ENCODE measurements at regions not wholly inside any gene's neighbourhood (a gene's known extent, or its start where the extent isn't known, plus 50 kb on each side); places are given as distances from the start of the nearest gene placed in this dataset.
A peak's percentile ranks its signal among the peaks of the same experiment; 100 is the strongest.

DNA sequence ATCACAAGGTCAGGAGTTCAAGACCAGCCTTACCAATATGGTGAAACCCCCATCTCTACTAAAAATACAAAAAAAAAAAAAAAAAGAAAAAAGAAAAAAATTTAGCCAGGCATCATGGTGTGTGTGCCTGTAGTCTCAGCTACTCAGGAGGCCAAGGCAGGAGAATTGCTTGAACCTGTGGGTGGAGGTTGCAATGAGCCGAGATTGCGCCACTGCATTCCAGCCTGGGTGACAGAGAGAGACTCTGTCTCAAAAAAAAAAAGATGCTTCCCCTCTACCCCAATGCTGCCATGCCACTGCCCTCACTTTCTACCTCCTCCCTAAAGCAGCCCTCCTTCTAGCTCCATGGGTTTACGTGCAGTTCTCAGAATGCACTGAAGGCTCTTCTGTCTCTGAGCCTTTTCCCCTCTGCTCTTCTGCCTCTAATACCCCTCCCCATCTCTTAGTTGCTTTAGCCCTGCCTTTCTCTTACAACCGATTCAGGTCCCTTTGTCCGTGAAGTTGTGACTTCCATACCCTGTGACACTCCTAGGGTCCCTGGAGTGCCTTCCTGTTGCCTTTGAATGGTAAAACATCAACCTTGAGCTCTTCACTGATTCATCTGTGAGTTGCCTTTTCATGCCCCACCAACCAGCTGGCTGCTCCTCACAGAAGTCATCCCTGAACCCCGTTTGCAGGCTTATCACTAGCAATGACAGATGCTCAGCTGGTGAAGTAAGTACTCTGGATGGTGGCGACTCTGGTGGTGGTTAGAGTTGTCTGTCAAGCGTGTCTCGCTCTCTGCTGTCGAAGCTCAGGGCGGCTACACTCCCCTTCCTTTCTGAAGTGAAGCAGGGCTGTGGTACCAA lies 234.9 kb downstream of the RHOU start:
- peak; percentile 42 for DNase-seq (ENCODE audit: insufficient read length, low spot score, missing footprints)
- no peaks in the 10 kb centered on the region for H3K36me3 ChIP-seq (ENCODE audit: insufficient read depth, low read length)
- TF ChIP-seq CTCF (IDR thresholded peaks at IDR 0.05; ENCODE audit: extremely low read depth, low read depth, low read length): no peak

GRCh38 chr1:228972576-228972975 lies 237.3 kb downstream of the RHOU start:
- DNase-seq (ENCODE audit: insufficient read length, low spot score, missing footprints): no peak
- Histone ChIP-seq H3K4me1 (ENCODE audit: insufficient read depth, low read length) (no peaks in the 10 kb centered on the region), H3K4me2 (ENCODE audit: insufficient read depth, low read length) (no peak overlapping the region), H2AFZ (ENCODE audit: low read length) (no peak overlapping the region), H3K79me2 (ENCODE audit: insufficient read depth, low read length) (no peaks in the 10 kb centered on the region), H4K20me1 (ENCODE audit: insufficient read depth, low read length) (no peaks in the 10 kb centered on the region), H3K27ac (ENCODE audit: low read depth, low read length) (no peak overlapping the region), H3K4me3 (ENCODE audit: insufficient read depth, low read length) (no peak overlapping the region), H3K27me3 (ENCODE audit: insufficient read depth, low read length) (no peaks in the 10 kb centered on the region), H3K36me3 (ENCODE audit: insufficient read depth, low read length) (no peaks in the 10 kb centered on the region), H3K9me3 (ENCODE audit: low read depth, low read length) (no peaks in the 10 kb centered on the region)
- no peak for TF ChIP-seq CTCF (IDR thresholded peaks at IDR 0.05; ENCODE audit: extremely low read depth, low read depth, low read length)

More for the DNA sequence above, 234.9 kb downstream of the RHOU start:
- no peaks in the 10 kb centered on the region for H3K27me3 ChIP-seq (ENCODE audit: insufficient read depth, low read length)
- H3K27ac ChIP-seq (ENCODE audit: low read depth, low read length): no peak overlapping the region
- no peaks in the 10 kb centered on the region for H4K20me1 ChIP-seq (ENCODE audit: insufficient read depth, low read length)
- no peak overlapping the region for H2AFZ ChIP-seq (ENCODE audit: low read length)
- H3K9me3 ChIP-seq (ENCODE audit: low read depth, low read length): no peaks in the 10 kb centered on the region
- H3K4me2 ChIP-seq (ENCODE audit: insufficient read depth, low read length): no peak overlapping the region
- no peaks in the 10 kb centered on the region for H3K4me1 ChIP-seq (ENCODE audit: insufficient read depth, low read length)
- no peak overlapping the region for H3K4me3 ChIP-seq (ENCODE audit: insufficient read depth, low read length)
- H3K79me2 ChIP-seq (ENCODE audit: insufficient read depth, low read length): no peaks in the 10 kb centered on the region

DNA sequence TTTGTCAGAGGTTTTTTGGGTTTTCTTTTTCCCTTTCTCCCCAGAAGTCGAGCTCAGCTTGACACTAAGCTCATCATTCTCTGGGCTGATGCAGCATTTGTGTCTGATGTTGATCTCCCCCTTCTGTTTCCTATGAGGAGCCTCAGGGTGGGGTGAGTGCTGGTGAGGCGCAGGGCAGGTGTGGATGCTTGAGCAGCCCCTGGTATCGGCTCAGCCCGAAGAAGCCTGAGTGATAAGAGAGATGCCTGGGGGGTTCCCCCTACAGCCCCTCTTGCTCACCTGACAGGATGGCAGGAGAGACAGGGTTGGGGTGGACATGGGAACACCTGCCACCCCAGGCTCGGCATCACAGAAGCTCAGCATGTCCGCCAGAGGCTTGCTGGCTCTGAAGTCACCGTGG lies 239.0 kb downstream of the RHOU start:
- no peak overlapping the region for H3K4me3 ChIP-seq (ENCODE audit: insufficient read depth, low read length)

More for the DNA sequence above, 239.0 kb downstream of the RHOU start:
- no peak for TF ChIP-seq CTCF (IDR thresholded peaks at IDR 0.05; ENCODE audit: extremely low read depth, low read depth, low read length)
- DNase-seq (ENCODE audit: insufficient read length, low spot score, missing footprints): no peak
- no peaks in the 10 kb centered on the region for H4K20me1 ChIP-seq (ENCODE audit: insufficient read depth, low read length)
- no peaks in the 10 kb centered on the region for H3K4me1 ChIP-seq (ENCODE audit: insufficient read depth, low read length)
- no peaks in the 10 kb centered on the region for H3K27me3 ChIP-seq (ENCODE audit: insufficient read depth, low read length)
- H3K36me3 ChIP-seq (ENCODE audit: insufficient read depth, low read length): no peaks in the 10 kb centered on the region
- no peaks in the 10 kb centered on the region for H3K9me3 ChIP-seq (ENCODE audit: low read depth, low read length)
- H3K27ac ChIP-seq (ENCODE audit: low read depth, low read length): no peak overlapping the region
- no peak overlapping the region for H2AFZ ChIP-seq (ENCODE audit: low read length)
- no peaks in the 10 kb centered on the region for H3K79me2 ChIP-seq (ENCODE audit: insufficient read depth, low read length)
- no peak overlapping the region for H3K4me2 ChIP-seq (ENCODE audit: insufficient read depth, low read length)
